Endothelial cell of umbilical vein (primary cell): ENCODE measurements at regions not wholly inside any gene's neighbourhood (a gene's known extent, or its start where the extent isn't known, plus 50 kb on each side); places are given as distances from the start of the nearest gene placed in this dataset.
"Not testable (repeated sequence)": the region's sequence is repeated elsewhere in the genome, so short reads cannot be mapped to it uniquely, and the experiment has no call there.

ENCODE experiments used
- BruUV-seq: library from RNA; stranded (reverse); fragments of 400-500 nt; replicated peaks from 2 replicates; lab custom pipeline; 2021; lab: Mats Ljungman, UMichigan
- CTCF ChIA-PET: fragments of 300-600, 350-600 bp; sonication (Branson Sonifier 250); formaldehyde crosslinking; loops from one replicate; lab custom pipeline; 2021; ENCODE audit warnings: antibody characterized with exemption, inconsistent platforms; lab: Charles Lee
- POLR2A ChIA-PET: fragments of 300-600, 350-600 bp; sonication (Branson Sonifier 250); formaldehyde crosslinking; loops from one replicate; lab custom pipeline; 2021; ENCODE audit warnings: antibody characterized with exemption, inconsistent platforms; lab: Charles Lee
- DNase-seq: peaks from one replicate; pipeline ENCODE4 v3.0.0-alpha.2; 2011; ENCODE audit warnings: low read depth, low spot score
- FAIRE-seq: peaks from 2 replicates; lab custom pipeline; 2011; peaks lifted over from hg19 to GRCh38; lab: Jason Lieb, UNC
- H2AFZ ChIP-seq: 2 replicates; pipeline ENCODE4 v1.6.0; 2012; ENCODE audit warnings: low read depth, low read length, control low read depth, inconsistent platforms
- H3K27ac ChIP-seq: 2 replicates; pipeline ENCODE4 v1.5.1; 2011; ENCODE audit warnings: low read depth, mild to moderate bottlenecking, control low read depth, low read length, moderate library complexity; ENCODE audit not compliant: insufficient read depth
- H3K27me3 ChIP-seq, 2 experiments: 2 replicates each; pipeline versions ENCODE4 v1.6.0 to v1.6.1; 2011; ENCODE audit warnings: low read length in 2 of 2, mixed read lengths in 1 of 2; ENCODE audit not compliant: control insufficient read depth in 2 of 2, insufficient read depth in 2 of 2
- H3K36me3 ChIP-seq, 2 experiments: 2 replicates in 1 of 2; 3 replicates in 1 of 2; pipeline ENCODE4 v1.5.1; 2011; ENCODE audit warnings: low read length in 2 of 2, mild to moderate bottlenecking in 1 of 2, moderate library complexity in 1 of 2; ENCODE audit not compliant: control insufficient read depth in 2 of 2, insufficient read depth in 2 of 2; ENCODE audit errors: extremely low read depth in 1 of 2
- H3K4me1 ChIP-seq: 3 replicates; pipeline ENCODE4 v1.5.1; 2011; ENCODE audit warnings: mild to moderate bottlenecking, low read length; ENCODE audit not compliant: control insufficient read depth, insufficient read depth; ENCODE audit errors: extremely low read depth
- H3K4me2 ChIP-seq: 2 replicates; pipeline ENCODE4 v1.6.1; 2011; ENCODE audit warnings: low read length, control low read depth, mixed read lengths; ENCODE audit not compliant: insufficient read depth
- H3K4me3 ChIP-seq, 3 experiments: fragments of 200-600 bp in 1 of 3; sonication (generic), shearing (Covaris generic) in 1 of 3; replicated peaks in 1 of 3; 2 replicates each; pipeline ENCODE4 v1.5.1; 2011 to 2016; ENCODE audit warnings: control low read depth in 3 of 3, low read length in 3 of 3, mild to moderate bottlenecking in 2 of 3, inconsistent platforms in 1 of 3, low read depth in 1 of 3, moderate library complexity in 1 of 3; ENCODE audit not compliant: insufficient read depth in 1 of 3
- H3K79me2 ChIP-seq: 2 replicates; pipeline ENCODE4 v1.6.0; 2012; ENCODE audit warnings: low read length, inconsistent platforms; ENCODE audit not compliant: control insufficient read depth, insufficient read depth
- H3K9ac ChIP-seq: replicated peaks from 2 replicates; pipeline ENCODE3; 2011; ENCODE audit warnings: low read length, control low read depth; ENCODE audit not compliant: insufficient read depth; ENCODE audit errors: extremely low read depth
- H3K9me1 ChIP-seq: replicated peaks from 3 replicates; pipeline ENCODE4 v1.6.0; 2011; ENCODE audit warnings: mild to moderate bottlenecking, low read length; ENCODE audit not compliant: control insufficient read depth, insufficient read depth; ENCODE audit errors: extremely low read depth
- H3K9me3 ChIP-seq: replicated peaks from 2 replicates; pipeline ENCODE4 v1.5.1; 2012; ENCODE audit warnings: low read length, inconsistent platforms; ENCODE audit not compliant: control insufficient read depth, insufficient read depth
- H4K20me1 ChIP-seq: replicated peaks from 2 replicates; pipeline ENCODE3; 2011; ENCODE audit warnings: mild to moderate bottlenecking, low read length; ENCODE audit not compliant: control insufficient read depth, insufficient read depth; ENCODE audit errors: extremely low read depth
- dilution Hi-C: fragments of 300-500 bp; cut with MboI; formaldehyde crosslinking; loops from one replicate; pipeline ENCODE4 v1.15.0; 2019; ENCODE audit warnings: low sequenced_read_pairs; ENCODE audit not compliant: extremely low pct_ligation_motif_present
- intact Hi-C: fragments of 100-400 bp; cut with micrococcal nuclease; formaldehyde crosslinking; loops from one replicate; pipeline ENCODE4 v1.10.0; 2022

- POLR2A ChIA-PET, H3K27ac ChIP-seq, DNase-seq, H3K27me3 ChIP-seq, H3K9me3 ChIP-seq, CTCF ChIA-PET, H3K9me1 ChIP-seq, FAIRE-seq, H3K9ac ChIP-seq, intact Hi-C loops, H2AFZ ChIP-seq, H3K4me1 ChIP-seq, H3K4me3 ChIP-seq, H4K20me1 ChIP-seq, BruUV-seq, dilution Hi-C loops, H3K36me3 ChIP-seq, H3K4me2 ChIP-seq, H3K79me2 ChIP-seq: not testable (repeated sequence)
Measured at GRCh38 chr22:15817264-15817663, 127.4 kb downstream of the POTEH start.

- H3K4me1 ChIP-seq, H4K20me1 ChIP-seq, H3K9me1 ChIP-seq, H3K4me3 ChIP-seq, CTCF ChIA-PET, H3K9me3 ChIP-seq, intact Hi-C loops, H2AFZ ChIP-seq, FAIRE-seq, dilution Hi-C loops, H3K4me2 ChIP-seq, H3K27ac ChIP-seq, H3K36me3 ChIP-seq, DNase-seq, POLR2A ChIA-PET, H3K27me3 ChIP-seq, H3K9ac ChIP-seq, H3K79me2 ChIP-seq, BruUV-seq: not testable (repeated sequence)
Measured at GRCh38 chr22:15819886-15820285, 130.1 kb downstream of the POTEH start.

- intact Hi-C loops, H3K79me2 ChIP-seq, H3K36me3 ChIP-seq, H3K27ac ChIP-seq, BruUV-seq, H3K4me3 ChIP-seq, H3K9me3 ChIP-seq, H2AFZ ChIP-seq, dilution Hi-C loops, POLR2A ChIA-PET, CTCF ChIA-PET, H3K4me1 ChIP-seq, H3K27me3 ChIP-seq, H3K9me1 ChIP-seq, H4K20me1 ChIP-seq, DNase-seq, H3K9ac ChIP-seq, H3K4me2 ChIP-seq, FAIRE-seq: not testable (repeated sequence)
Measured at GRCh38 chr22:15821088-15821487, 131.3 kb downstream of the POTEH start.

- H3K36me3 ChIP-seq, H3K9me1 ChIP-seq, H3K79me2 ChIP-seq, dilution Hi-C loops, H4K20me1 ChIP-seq, H3K27me3 ChIP-seq, DNase-seq, H3K4me3 ChIP-seq, BruUV-seq, CTCF ChIA-PET, POLR2A ChIA-PET, H2AFZ ChIP-seq, H3K4me2 ChIP-seq, FAIRE-seq, H3K27ac ChIP-seq, H3K9ac ChIP-seq, intact Hi-C loops, H3K4me1 ChIP-seq, H3K9me3 ChIP-seq: not testable (repeated sequence)
Measured at GRCh38 chr22:15822001-15822400, 132.2 kb downstream of the POTEH start.
